GM23338 (cell line): ENCODE measurements at regions not wholly inside any gene's neighbourhood (a gene's known extent, or its start where the extent isn't known, plus 50 kb on each side); places are given as distances from the start of the nearest gene placed in this dataset.

Experiments used
- ATAC-seq: fragments of 200-7000 bp; cut with Tn5 transposase; 3 replicates; pipeline ENCODE4 v1.9.1; 2020
- DNase-seq: peaks from one replicate; pipeline ENCODE4 v3.0.0-alpha.2; 2015; ENCODE audit warnings: low spot score
- H2AFZ ChIP-seq: fragments of 200-600 bp; sonication (generic); 2 replicates; pipeline ENCODE4 v1.8.0; 2016; ENCODE audit warnings: antibody characterized with exemption, mild to moderate bottlenecking, moderate library complexity
- H3F3A ChIP-seq: fragments of 200-600 bp; sonication (generic); replicated peaks from 2 replicates; pipeline ENCODE4 v1.8.0; 2017; ENCODE audit warnings: antibody characterized with exemption, mixed run types, low read depth
- H3K27ac ChIP-seq: fragments of 200-600 bp; sonication (generic); 2 replicates; pipeline ENCODE4 v1.6.1; 2016; ENCODE audit warnings: low read depth
- H3K27me3 ChIP-seq: fragments of 200-600 bp; sonication (generic); 2 replicates; pipeline ENCODE4 v1.8.0; 2016; ENCODE audit warnings: mild to moderate bottlenecking, mixed run types, moderate library complexity; ENCODE audit not compliant: insufficient read depth
- H3K36me3 ChIP-seq: fragments of 200-600 bp; sonication (generic); 2 replicates; pipeline ENCODE4 v1.8.0; 2016; ENCODE audit warnings: mild to moderate bottlenecking; ENCODE audit not compliant: insufficient read depth
- H3K4me1 ChIP-seq: fragments of 200-600 bp; sonication (generic); 2 replicates; pipeline ENCODE4 v1.8.0; 2016; ENCODE audit warnings: mild to moderate bottlenecking, moderate library complexity; ENCODE audit not compliant: insufficient read depth
- H3K4me2 ChIP-seq: fragments of 200-600 bp; sonication (generic); 2 replicates; pipeline ENCODE4 v1.7.1; 2017; ENCODE audit warnings: mixed run types
- H3K4me3 ChIP-seq: fragments of 200-600 bp; sonication (generic); 2 replicates; pipeline ENCODE4 v1.6.1; 2016; ENCODE audit warnings: mixed run types
- H3K79me2 ChIP-seq: fragments of 200-600 bp; sonication (generic); replicated peaks from 2 replicates; pipeline ENCODE4 v1.8.0; 2017; ENCODE audit warnings: mild to moderate bottlenecking; ENCODE audit not compliant: insufficient read depth
- H3K9me2 ChIP-seq: fragments of 200-600 bp; sonication (generic); 2 replicates; pipeline ENCODE4 v1.8.0; 2017; ENCODE audit not compliant: insufficient read depth
- H4K20me1 ChIP-seq: fragments of 200-600 bp; sonication (generic); replicated peaks from 2 replicates; pipeline ENCODE4 v1.8.0; 2017; ENCODE audit warnings: mild to moderate bottlenecking; ENCODE audit not compliant: insufficient read depth
- H3K27ac Mint-ChIP-seq: 2 replicates; pipeline ENCODE4 v1.8.0; 2020; ENCODE audit warnings: inconsistent platforms, mild to moderate bottlenecking, moderate library complexity, mixed read lengths
- H3K27me3 Mint-ChIP-seq: 3 replicates; pipeline ENCODE4 v1.8.0; 2022; ENCODE audit warnings: low read depth, mild to moderate bottlenecking, moderate library complexity, mixed read lengths, inconsistent platforms; ENCODE audit not compliant: insufficient read depth, poor library complexity
- H3K36me3 Mint-ChIP-seq: 3 replicates; pipeline ENCODE4 v1.8.0; 2021; ENCODE audit warnings: low read depth, mild to moderate bottlenecking, inconsistent platforms, moderate library complexity, mixed read lengths
- H3K4me1 Mint-ChIP-seq: 3 replicates; pipeline ENCODE4 v1.8.0; 2020; ENCODE audit warnings: mild to moderate bottlenecking, inconsistent platforms, mixed read lengths
- H3K4me3 Mint-ChIP-seq: 3 replicates; pipeline ENCODE4 v1.8.0; 2021; ENCODE audit warnings: moderate library complexity, mild to moderate bottlenecking, inconsistent platforms, mixed read lengths
- H3K9me3 Mint-ChIP-seq: 3 replicates; pipeline ENCODE4 v1.8.0; 2020; ENCODE audit warnings: moderate library complexity, mild to moderate bottlenecking, inconsistent platforms, mixed read lengths
- CREB1 ChIP-seq: fragments of 250-450 bp; sonication (Bioruptor Pico); IDR thresholded peaks from 2 replicates; pipeline ENCODE4 v1.5.0; 2020; ENCODE audit warnings: low read depth, mild to moderate bottlenecking, moderate library complexity
- CTCF ChIP-seq, 2 experiments: fragments of 200-600 bp in 1 of 2; sonication (generic) in 1 of 2; conservative IDR thresholded peaks; 2 replicates each; pipeline versions ENCODE4 v1.5.1 to v1.6.1; 2016 to 2017; ENCODE audit warnings: antibody characterized with exemption in 2 of 2, low read depth in 2 of 2, mild to moderate bottlenecking in 2 of 2, moderate library complexity in 1 of 2
- ETS1 ChIP-seq: IDR thresholded peaks from 2 replicates; pipeline ENCODE4 v1.6.1; 2016; ENCODE audit warnings: antibody characterized with exemption
- EZH2phosphoT487 ChIP-seq: fragments of 200-600 bp; sonication (generic); IDR thresholded peaks from one replicate; pipeline ENCODE4 v1.8.1; 2018; ENCODE audit warnings: antibody characterized with exemption; ENCODE audit not compliant: unreplicated experiment
- JUNB ChIP-seq: IDR thresholded peaks from one replicate; pipeline ENCODE4 v1.6.1; 2016; ENCODE audit warnings: antibody characterized with exemption; ENCODE audit not compliant: unreplicated experiment
- NANOG ChIP-seq: IDR thresholded peaks from 2 replicates; pipeline ENCODE4 v1.6.1; 2016; ENCODE audit warnings: antibody characterized with exemption, borderline replicate concordance
- POLR2AphosphoS5 ChIP-seq: IDR thresholded peaks from 2 replicates; pipeline ENCODE4 v1.6.1; 2016; ENCODE audit warnings: antibody characterized with exemption, low read depth
- REST ChIP-seq: IDR thresholded peaks from one replicate; pipeline ENCODE4 v1.6.1; 2018; ENCODE audit warnings: antibody characterized with exemption; ENCODE audit not compliant: unreplicated experiment
- STAT1 ChIP-seq: IDR thresholded peaks from one replicate; pipeline ENCODE4 v1.6.1; 2016; ENCODE audit warnings: antibody characterized with exemption; ENCODE audit not compliant: unreplicated experiment
- ZNF331 ChIP-seq: fragments of 250-450 bp; sonication (Bioruptor Pico); IDR thresholded peaks from 2 replicates; pipeline ENCODE4 v1.5.0; 2020; ENCODE audit warnings: low read depth, mild to moderate bottlenecking, moderate library complexity
- ZNF462 ChIP-seq: fragments of 250-450 bp; sonication (Bioruptor Pico); IDR thresholded peaks from 2 replicates; pipeline ENCODE4 v1.5.0; 2020; ENCODE audit warnings: mild to moderate bottlenecking, moderate library complexity

GRCh38 chr5:56471707-56472106, 238.6 kb upstream of the ANKRD55 start:
- Mint-ChIP-seq H3K27me3 (peaks cover 2% of the 10 kb centered on the region), H3K36me3 (no peaks in the 10 kb centered on the region), H3K27ac (no peak overlapping the region), H3K4me3 (no peak overlapping the region), H3K4me1 (peaks cover 5% of the 10 kb centered on the region), H3K9me3 (no peaks in the 10 kb centered on the region; the same call in 2 of the 3 replicates)
- Histone ChIP-seq H3K9me2 (0 out of 2 replicates have a peak, but pooled peaks cover 5% of the 10 kb centered on the region), H4K20me1 (no peaks in the 10 kb centered on the region), H3K27me3 (no peaks in the 10 kb centered on the region), H3K79me2 (no peaks in the 10 kb centered on the region), H3K27ac (no peak overlapping the region), H3K4me2 (no peak overlapping the region), H3K4me3 (no peak overlapping the region), H2AFZ (no peak overlapping the region), H3K4me1 (no peaks in the 10 kb centered on the region), H3F3A (no peaks in the 10 kb centered on the region), H3K36me3 (no peaks in the 10 kb centered on the region)
- no peak for ATAC-seq
- no peak for DNase-seq
- no peak for TF ChIP-seq CTCF (conservative IDR thresholded peaks at IDR 0.05; ENCODE audit: low read depth in 2 of 2)
- no peak for TF ChIP-seq EZH2phosphoT487
- no peak for TF ChIP-seq ZNF462 (CRISPR knock-in tag)
- TF ChIP-seq ZNF331 (CRISPR knock-in tag), result no peak
- no peak for TF ChIP-seq REST
- TF ChIP-seq POLR2AphosphoS5, result no peak
- no peak for TF ChIP-seq JUNB
- no peak for TF ChIP-seq NANOG
- no peak for TF ChIP-seq ETS1
- TF ChIP-seq CREB1 (CRISPR knock-in tag), result no peak
- TF ChIP-seq STAT1, result no peak
